ENCODE measurements at regions not wholly inside any gene's neighbourhood (a gene's known extent, or its start where the extent isn't known, plus 50 kb on each side); places are given as distances from the start of the nearest gene placed in this dataset.

- DNase-seq (ENCODE audit: low read depth in 3 of 3), result no peak
Observed at GRCh38 chr2:789529-789928, 112.3 kb upstream of the TMEM18 start.

- no peak for DNase-seq (ENCODE audit: low read depth in 3 of 3)
Observed at GRCh38 chr2:788227-789032, 111.2 kb upstream of the TMEM18 start.

- no peak for DNase-seq (ENCODE audit: low read depth in 3 of 3)
Observed at GRCh38 chr2:784753-785152, 107.5 kb upstream of the TMEM18 start.

DNA sequence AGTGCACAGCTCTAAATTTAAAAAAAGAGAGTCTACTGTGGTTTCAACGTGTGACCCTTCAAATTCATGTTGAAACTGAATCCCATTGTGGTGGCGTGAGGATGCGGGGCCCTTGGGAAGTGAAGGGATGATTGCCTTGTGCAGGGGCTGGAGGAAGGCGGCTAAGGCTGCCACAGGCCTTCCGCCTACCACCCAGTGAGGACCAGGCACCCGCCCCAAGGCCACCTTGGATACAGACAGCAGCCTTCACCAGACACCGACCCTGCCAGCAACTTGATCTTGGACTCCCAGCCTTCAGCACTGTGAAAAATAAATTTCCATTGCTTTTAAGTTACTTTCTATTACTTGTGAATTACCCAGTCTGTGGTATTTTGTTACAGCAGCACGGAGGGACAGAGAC is 103.4 kb upstream of the TMEM18 start:
- no peak for DNase-seq (ENCODE audit: low read depth in 3 of 3)

DNA sequence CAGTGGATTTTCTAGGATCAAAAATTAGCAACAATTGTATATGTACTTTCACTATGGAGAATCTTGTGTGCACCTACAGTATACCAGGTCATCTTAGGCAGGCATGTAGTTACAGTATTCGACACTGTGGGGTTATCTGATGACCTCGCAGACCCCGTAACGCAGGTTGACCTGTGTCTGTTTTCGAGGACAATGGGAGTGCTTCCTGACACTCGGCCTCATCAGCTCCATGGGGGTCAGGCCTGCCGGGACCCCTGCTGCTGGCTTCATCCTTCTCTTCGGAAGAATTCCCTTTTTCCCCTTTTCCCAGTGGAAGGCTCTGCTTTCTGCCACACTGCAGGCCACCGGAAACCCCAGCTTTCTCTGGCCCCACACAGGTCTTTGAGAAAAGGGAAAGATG is 102.8 kb upstream of the TMEM18 start:
- DNase-seq (ENCODE audit: low read depth in 3 of 3), result no peak

- no peak for DNase-seq (ENCODE audit: low read depth in 3 of 3)
Observed at GRCh38 chr2:778731-779350, 101.6 kb upstream of the TMEM18 start.

DNA sequence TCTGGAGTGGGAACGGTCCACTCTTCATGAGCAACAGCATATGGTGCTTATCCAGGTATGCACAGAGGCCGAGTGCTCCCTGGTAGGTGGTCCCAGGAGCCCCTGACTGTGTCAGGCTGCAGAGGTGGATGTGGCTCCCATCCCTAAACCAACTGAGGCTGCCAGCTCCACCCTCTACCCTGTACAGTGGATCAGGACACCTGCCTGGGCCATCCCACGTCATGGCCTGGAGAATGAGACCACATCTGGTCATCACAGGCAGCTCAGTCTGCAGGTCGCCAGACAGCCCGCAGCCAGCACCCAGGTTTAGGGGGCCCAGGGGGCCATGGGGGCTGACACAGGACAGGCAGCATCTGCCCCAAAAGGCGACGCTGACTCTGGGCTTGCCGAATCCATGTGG is 100.3 kb upstream of the TMEM18 start:
- no peak for DNase-seq (ENCODE audit: low read depth in 3 of 3)

- no peak for DNase-seq (ENCODE audit: low read depth in 3 of 3)
Observed at GRCh38 chr2:777051-777450, 99.8 kb upstream of the TMEM18 start.

GRCh38 chr2:776487-776886 is 99.3 kb upstream of the TMEM18 start:
- DNase-seq (ENCODE audit: low read depth in 3 of 3), result no peak

DNA sequence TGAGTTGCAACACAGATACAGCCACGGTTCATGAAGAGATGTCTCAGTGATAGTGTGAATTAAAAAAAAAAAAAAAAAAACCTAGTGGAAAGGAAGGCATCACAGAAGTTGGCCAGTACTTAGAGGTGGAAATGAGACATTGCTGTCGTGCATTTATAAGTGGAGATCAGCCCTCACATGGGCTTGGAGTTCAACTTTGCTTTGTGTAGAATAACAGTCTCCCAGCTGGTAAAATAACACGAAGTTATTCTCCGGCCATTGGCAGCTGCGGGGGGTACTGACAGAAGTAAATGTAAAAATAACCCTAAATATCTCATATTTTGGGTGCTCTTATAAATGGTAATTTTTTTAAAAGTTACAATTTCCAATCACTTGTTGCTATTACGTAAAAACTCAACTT is 98.8 kb upstream of the TMEM18 start:
- DNase-seq (ENCODE audit: low read depth in 3 of 3), result no peak

DNA sequence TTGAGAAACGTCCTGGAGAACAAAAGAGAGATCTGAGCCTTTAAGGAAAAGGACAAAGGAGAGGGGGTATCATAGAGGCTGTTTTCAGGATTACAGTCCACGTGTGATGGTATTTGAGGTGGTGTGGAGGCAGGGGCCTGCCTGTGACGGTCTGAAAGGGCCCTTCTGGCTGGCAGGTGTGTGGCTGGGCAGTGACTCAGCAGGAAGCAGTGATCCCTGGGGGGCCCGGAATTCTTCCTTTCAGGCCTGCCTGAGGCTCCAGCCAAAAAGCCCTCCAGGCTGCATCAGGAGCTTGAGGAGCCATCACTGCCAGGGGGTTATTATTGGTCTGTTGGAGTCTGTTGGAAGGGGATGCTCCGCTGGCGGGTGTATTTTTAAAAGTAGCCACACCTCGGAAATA is 97.2 kb upstream of the TMEM18 start:
- no peak for DNase-seq (ENCODE audit: low read depth in 3 of 3)

- no peak for DNase-seq (ENCODE audit: low read depth in 3 of 3)
Observed at GRCh38 chr2:773256-774160, 96.3 kb upstream of the TMEM18 start.

- DNase-seq (ENCODE audit: low read depth in 3 of 3), result no peak
Observed at GRCh38 chr2:771538-771937, 94.3 kb upstream of the TMEM18 start.

- no peak for DNase-seq (ENCODE audit: low read depth in 3 of 3)
Observed at GRCh38 chr2:770776-771175, 93.6 kb upstream of the TMEM18 start.

GRCh38 chr2:769771-770170 is 92.6 kb upstream of the TMEM18 start:
- no peak for DNase-seq (ENCODE audit: low read depth in 3 of 3)

GRCh38 chr2:768451-768850 is 91.2 kb upstream of the TMEM18 start:
- DNase-seq (ENCODE audit: low read depth in 3 of 3), result no peak

- no peak for DNase-seq (ENCODE audit: low read depth in 3 of 3)
Observed at GRCh38 chr2:767944-768343, 90.7 kb upstream of the TMEM18 start.

DNA sequence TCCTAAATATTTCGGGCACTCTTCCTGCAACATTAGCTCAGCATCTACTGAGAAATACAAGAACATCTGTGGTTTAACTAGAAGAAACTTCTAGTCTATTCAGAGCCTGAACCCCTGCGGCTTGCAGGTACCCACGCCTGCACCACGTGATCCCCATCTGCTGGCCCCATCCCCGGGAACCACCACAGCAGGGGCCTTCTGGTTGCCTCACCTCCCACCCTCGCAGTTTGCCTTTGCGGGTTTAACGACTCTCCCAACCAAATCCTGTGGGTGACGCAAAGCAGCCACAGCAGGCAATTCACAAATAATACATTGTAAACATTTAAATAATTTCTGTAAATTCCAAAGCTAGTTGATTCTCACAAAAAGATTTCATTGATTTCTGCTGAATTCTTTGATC is 90.2 kb upstream of the TMEM18 start:
- DNase-seq (ENCODE audit: low read depth in 3 of 3), result no peak

GRCh38 chr2:766255-766654 is 89.0 kb upstream of the TMEM18 start:
- no peak for DNase-seq (ENCODE audit: low read depth in 3 of 3)

DNA sequence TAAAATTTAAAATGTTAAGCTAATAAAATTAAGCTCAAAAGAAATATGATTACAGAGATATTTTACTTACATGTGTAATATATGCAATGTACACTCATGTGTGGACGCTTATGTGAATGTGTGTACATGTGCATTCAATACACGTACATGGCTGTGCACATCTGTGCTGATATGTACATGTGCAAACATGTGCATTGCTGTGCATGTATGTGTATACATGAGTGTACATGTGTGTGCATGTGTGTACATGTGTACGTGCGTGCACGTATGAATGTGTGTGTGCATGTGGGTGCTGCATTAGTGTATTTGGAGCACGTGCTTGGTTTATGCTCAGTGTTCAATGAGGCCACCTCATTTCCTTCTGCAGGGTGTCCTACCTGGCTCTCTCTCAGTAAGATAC is 88.2 kb upstream of the TMEM18 start:
- DNase-seq (ENCODE audit: low read depth in 3 of 3), result no peak

DNA sequence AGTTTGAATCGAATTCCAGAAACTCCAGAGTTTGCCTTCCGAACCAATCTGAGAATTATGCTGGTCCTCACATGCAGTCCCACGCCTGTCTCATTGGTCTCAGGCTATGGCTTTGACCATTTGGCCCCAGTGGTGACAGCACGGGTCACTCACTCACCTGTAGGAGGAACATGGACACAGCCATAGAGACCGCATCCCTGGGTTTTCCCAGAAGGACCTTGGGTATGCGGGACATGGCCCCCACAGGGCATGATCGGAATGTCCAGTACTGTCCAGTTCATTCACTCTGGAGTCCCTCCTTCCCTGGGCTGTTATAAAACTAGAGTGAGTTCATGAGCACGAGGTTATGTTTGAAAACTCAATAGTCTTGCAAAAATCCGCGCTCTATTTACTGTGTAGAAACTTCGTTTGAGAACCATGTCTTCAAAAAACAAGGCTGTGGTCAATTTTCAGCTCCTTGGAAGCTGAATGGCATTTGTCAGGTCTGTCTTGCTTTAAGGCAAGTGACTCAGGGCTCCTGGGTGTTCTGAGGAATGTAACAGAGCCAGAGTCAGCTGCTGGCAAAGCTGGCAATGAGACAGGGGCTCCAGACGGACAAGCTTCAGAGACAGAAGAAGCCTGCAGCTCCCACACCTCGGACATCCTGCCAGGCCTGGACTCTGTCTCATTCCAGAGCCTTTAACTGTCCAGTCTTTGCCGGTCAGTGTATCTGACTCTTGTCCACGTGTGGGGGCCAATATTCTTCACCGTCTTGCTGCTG is 86.7 kb upstream of the TMEM18 start:
- no peak for DNase-seq (ENCODE audit: low read depth in 3 of 3)

GRCh38 chr2:762646-763045 is 85.4 kb upstream of the TMEM18 start:
- no peak for DNase-seq (ENCODE audit: low read depth in 3 of 3)

All from stimulated activated CD4-positive, alpha-beta T cell treated with anti-CD3 and anti-CD28 coated beads, TNF-alpha, amount 100 ng/mL, for 4 hours (primary cell).